ENCODE measurements at regions not wholly inside any gene's neighbourhood (a gene's known extent, or its start where the extent isn't known, plus 50 kb on each side); places are given as distances from the start of the nearest gene placed in this dataset.

DNA sequence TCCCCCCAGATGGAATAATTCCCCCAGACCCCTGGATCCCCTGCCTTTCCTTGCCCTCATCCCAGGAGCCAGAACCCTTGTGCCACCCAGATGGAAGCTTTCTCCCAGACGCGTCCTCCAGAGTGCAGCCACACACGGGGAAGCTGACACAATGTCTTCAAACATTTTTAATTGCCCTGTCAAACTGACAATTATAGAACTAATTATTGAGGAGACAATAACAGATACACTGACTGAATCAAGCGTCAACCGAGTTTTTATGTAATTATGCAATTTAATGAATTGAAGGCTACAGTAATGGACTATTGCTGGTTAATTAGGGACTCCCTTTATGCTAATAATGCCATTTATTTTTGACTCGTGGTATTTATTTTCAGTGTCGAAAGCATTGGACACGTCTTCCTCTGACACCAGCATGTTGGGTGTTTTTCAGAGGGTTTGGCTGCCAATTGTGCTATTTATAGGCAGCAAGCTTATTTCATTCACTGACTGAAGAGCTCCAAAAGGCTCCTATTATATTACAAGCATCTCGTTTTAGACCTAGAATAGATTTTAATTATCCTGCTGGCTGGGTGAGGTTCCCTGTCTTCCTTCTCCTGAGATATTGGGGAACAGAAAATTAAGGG is 298.2 kb upstream of the C16orf82 start:
- TF ChIP-seq, protein P1, sequence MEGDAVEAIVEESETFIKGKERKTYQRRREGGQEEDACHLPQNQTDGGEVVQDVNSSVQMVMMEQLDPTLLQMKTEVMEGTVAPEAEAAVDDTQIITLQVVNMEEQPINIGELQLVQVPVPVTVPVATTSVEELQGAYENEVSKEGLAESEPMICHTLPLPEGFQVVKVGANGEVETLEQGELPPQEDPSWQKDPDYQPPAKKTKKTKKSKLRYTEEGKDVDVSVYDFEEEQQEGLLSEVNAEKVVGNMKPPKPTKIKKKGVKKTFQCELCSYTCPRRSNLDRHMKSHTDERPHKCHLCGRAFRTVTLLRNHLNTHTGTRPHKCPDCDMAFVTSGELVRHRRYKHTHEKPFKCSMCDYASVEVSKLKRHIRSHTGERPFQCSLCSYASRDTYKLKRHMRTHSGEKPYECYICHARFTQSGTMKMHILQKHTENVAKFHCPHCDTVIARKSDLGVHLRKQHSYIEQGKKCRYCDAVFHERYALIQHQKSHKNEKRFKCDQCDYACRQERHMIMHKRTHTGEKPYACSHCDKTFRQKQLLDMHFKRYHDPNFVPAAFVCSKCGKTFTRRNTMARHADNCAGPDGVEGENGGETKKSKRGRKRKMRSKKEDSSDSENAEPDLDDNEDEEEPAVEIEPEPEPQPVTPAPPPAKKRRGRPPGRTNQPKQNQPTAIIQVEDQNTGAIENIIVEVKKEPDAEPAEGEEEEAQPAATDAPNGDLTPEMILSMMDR (IDR thresholded peaks at IDR 0.05): no peak
- TF ChIP-seq POLR2A (IDR thresholded peaks at IDR 0.05): no peak
